ENCODE measurements at regions not wholly inside any gene's neighbourhood (a gene's known extent, or its start where the extent isn't known, plus 50 kb on each side); places are given as distances from the start of the nearest gene placed in this dataset.

DNA sequence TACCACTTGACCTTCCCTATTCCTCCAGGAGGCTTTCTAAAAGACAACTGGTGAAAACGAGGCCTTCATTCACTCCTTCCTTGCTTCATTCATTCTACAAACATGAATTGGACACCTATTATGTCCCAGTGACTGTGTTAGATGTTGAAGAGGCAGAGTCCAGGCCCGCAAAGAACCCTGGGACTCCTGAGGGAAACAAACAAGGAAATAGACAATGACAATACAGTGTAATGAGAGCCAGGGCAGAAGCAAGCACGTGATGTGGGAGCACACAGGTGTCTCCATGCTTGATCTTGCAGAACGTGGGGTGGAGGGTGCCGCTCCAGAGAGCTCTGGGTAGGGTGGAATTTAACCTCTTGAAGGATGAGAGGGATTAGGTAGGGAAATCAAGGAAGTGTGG is 137.6 kb upstream of the KLF3 start:
- H3K36me3 ChIP-seq (ENCODE audit: control insufficient read depth, insufficient read depth, low read length): no peaks in the 10 kb centered on the region
- H3K4me1 ChIP-seq (ENCODE audit: control insufficient read depth, insufficient read depth, low read length): no peaks in the 10 kb centered on the region
- H3K9me1 ChIP-seq (ENCODE audit: insufficient read depth, low read length): no peaks in the 10 kb centered on the region
- no peak overlapping the region for H4K8ac ChIP-seq (ENCODE audit: low read depth in 2 of 2, low read length in 2 of 2)
- ChIA-PET CTCF (no interaction called here), POLR2A (ENCODE audit: unreplicated experiment) (no interaction called here)
- H2BK15ac ChIP-seq (ENCODE audit: low read depth, low read length): no peak overlapping the region
- no peak overlapping the region for H3K4ac ChIP-seq (ENCODE audit: low read depth, low read length)
- BruUV-seq (replicated peaks): no TSS peak
- H2BK120ac ChIP-seq (ENCODE audit: low read depth, low read length): no peak overlapping the region
- H2AK5ac ChIP-seq (ENCODE audit: low read depth, low read length): no peak overlapping the region
- intact Hi-C loops (cut with micrococcal nuclease): no loop called here
- no peak overlapping the region for H4K5ac ChIP-seq (ENCODE audit: low read depth, low read length)
- no peak overlapping the region for H2AFZ ChIP-seq (replicated peaks; ENCODE audit: low read length, poor library complexity)
- no peak overlapping the region for H3K18ac ChIP-seq (ENCODE audit: low read depth, low read length)
- H3K9ac ChIP-seq (ENCODE audit: low read depth, low read length): no peak overlapping the region
- H3K27ac ChIP-seq (ENCODE audit: insufficient read depth, low read length): no peak overlapping the region
- DNase-seq (no peak), ATAC-seq (ENCODE audit: low read depth) (no peak)
- no peak overlapping the region for H2AK9ac ChIP-seq (replicated peaks; ENCODE audit: low read depth, low read length, poor library complexity)
- H3K56ac ChIP-seq (ENCODE audit: extremely low read depth, insufficient read depth, low read length): no peak overlapping the region
- no peak overlapping the region for H2BK20ac ChIP-seq (ENCODE audit: low read depth, low read length)
- H3K4me2 ChIP-seq (ENCODE audit: low read depth, low read length): no peak overlapping the region
- 79% methylated on average over 3 of the region's 5 CpGs; no CpG with 5 or more reads in 1 of the 2 experiments for WGBS, 2 experiments (ENCODE audit: extremely low coverage in 2 of 2, insufficient read length in 1 of 2)
- no peak overlapping the region for H4K91ac ChIP-seq (ENCODE audit: insufficient read depth, low read depth, low read length)
- H3K23ac ChIP-seq (ENCODE audit: low read depth, low read length): no peak overlapping the region
- TF ChIP-seq BHLHE40 (IDR thresholded peaks at IDR 0.05; ENCODE audit: low read depth, low read length): no peak
- TF ChIP-seq RAD21 (IDR thresholded peaks at IDR 0.05; ENCODE audit: low read length): no peak
- TF ChIP-seq SMC3 (IDR thresholded peaks at IDR 0.05; ENCODE audit: low read depth, low read length): no peak
- no peak for TF ChIP-seq POLR2A (IDR thresholded peaks at IDR 0.05; ENCODE audit: low read depth, low read length)
- no peak for TF ChIP-seq NFE2L2 (IDR thresholded peaks at IDR 0.05; ENCODE audit: low read depth, low read length)
- TF ChIP-seq MXI1 (IDR thresholded peaks at IDR 0.05; ENCODE audit: borderline replicate concordance, low read depth, low read length): no peak
- TF ChIP-seq, protein P1, sequence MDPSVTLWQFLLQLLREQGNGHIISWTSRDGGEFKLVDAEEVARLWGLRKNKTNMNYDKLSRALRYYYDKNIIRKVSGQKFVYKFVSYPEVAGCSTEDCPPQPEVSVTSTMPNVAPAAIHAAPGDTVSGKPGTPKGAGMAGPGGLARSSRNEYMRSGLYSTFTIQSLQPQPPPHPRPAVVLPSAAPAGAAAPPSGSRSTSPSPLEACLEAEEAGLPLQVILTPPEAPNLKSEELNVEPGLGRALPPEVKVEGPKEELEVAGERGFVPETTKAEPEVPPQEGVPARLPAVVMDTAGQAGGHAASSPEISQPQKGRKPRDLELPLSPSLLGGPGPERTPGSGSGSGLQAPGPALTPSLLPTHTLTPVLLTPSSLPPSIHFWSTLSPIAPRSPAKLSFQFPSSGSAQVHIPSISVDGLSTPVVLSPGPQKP (IDR thresholded peaks at IDR 0.05; ENCODE audit: borderline replicate concordance, low read depth, low read length): no peak
- no peak for TF ChIP-seq USF2 (IDR thresholded peaks at IDR 0.05; ENCODE audit: low read depth, low read length)
- TF ChIP-seq CEBPB (IDR thresholded peaks at IDR 0.05; ENCODE audit: low read depth, low read length): no peak
- no peak for TF ChIP-seq CHD1 (IDR thresholded peaks at IDR 0.05; ENCODE audit: low read depth, low read length)
- no peak for TF ChIP-seq RCOR1 (IDR thresholded peaks at IDR 0.05; ENCODE audit: insufficient replicate concordance, low read length)
- TF ChIP-seq RFX5 (IDR thresholded peaks at IDR 0.05; ENCODE audit: low read depth, low read length): no peak
- no peak for TF ChIP-seq FOS (IDR thresholded peaks at IDR 0.05; ENCODE audit: low read depth, low read length)
- no peak for TF ChIP-seq MAZ (IDR thresholded peaks at IDR 0.05; ENCODE audit: borderline replicate concordance, low read depth, low read length)
- TF ChIP-seq, protein P2, sequence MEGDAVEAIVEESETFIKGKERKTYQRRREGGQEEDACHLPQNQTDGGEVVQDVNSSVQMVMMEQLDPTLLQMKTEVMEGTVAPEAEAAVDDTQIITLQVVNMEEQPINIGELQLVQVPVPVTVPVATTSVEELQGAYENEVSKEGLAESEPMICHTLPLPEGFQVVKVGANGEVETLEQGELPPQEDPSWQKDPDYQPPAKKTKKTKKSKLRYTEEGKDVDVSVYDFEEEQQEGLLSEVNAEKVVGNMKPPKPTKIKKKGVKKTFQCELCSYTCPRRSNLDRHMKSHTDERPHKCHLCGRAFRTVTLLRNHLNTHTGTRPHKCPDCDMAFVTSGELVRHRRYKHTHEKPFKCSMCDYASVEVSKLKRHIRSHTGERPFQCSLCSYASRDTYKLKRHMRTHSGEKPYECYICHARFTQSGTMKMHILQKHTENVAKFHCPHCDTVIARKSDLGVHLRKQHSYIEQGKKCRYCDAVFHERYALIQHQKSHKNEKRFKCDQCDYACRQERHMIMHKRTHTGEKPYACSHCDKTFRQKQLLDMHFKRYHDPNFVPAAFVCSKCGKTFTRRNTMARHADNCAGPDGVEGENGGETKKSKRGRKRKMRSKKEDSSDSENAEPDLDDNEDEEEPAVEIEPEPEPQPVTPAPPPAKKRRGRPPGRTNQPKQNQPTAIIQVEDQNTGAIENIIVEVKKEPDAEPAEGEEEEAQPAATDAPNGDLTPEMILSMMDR (conservative IDR thresholded peaks at IDR 0.05; ENCODE audit: low read depth, low read length): no peak
- H3K79me1 ChIP-seq (ENCODE audit: low read depth in 1 of 2, low read length in 2 of 2): no peaks in the 10 kb centered on the region
- H3K9me3 ChIP-seq (ENCODE audit: control insufficient read depth, insufficient read depth, low read length): 0 out of 2 replicates have a peak, but pooled peaks cover 2% of the 10 kb centered on the region
- no peaks in the 10 kb centered on the region for H4K20me1 ChIP-seq (ENCODE audit: insufficient read depth, low read length)
- dilution Hi-C loops (cut with HindIII; ENCODE audit: low sequenced_read_pairs, unreplicated experiment): no loop called here
- H2BK5ac ChIP-seq (ENCODE audit: low read depth, low read length, poor library complexity, severe bottlenecking): no peak overlapping the region
- H3K14ac ChIP-seq (replicated peaks; ENCODE audit: low read depth, low read length): no peak overlapping the region
- H3K4me3 ChIP-seq (ENCODE audit: insufficient read depth, low read depth, low read length): no peak overlapping the region
- in situ Hi-C loops (cut with MboI; ENCODE audit: low sequenced_read_pairs): no loop called here
- peaks cover 3% of the 10 kb centered on the region for H3K27me3 ChIP-seq (ENCODE audit: control insufficient read depth, insufficient read depth, low read length)

Data from IMR-90 (cell line).